HepG2 (cell line): ENCODE measurements at regions not wholly inside any gene's neighbourhood (a gene's known extent, or its start where the extent isn't known, plus 50 kb on each side); places are given as distances from the start of the nearest gene placed in this dataset.

ENCODE experiments used
- ATAC-seq: fragments of 200-7000 bp; cut with Tn5 transposase; 3 replicates; pipeline ENCODE4 v1.9.1; 2020; ENCODE audit warnings: mild to moderate bottlenecking, moderate library complexity
- BruUV-seq: library from RNA; stranded (reverse); fragments of 400-500 nt; replicated peaks from 2 replicates; lab custom pipeline; 2021; lab: Mats Ljungman, UMichigan
- CTCF ChIA-PET: fragments of 300-600 bp; formaldehyde crosslinking; extraction: SDS; loops from one replicate; lab custom pipeline; 2021; ENCODE audit warnings: low total read pairs, inconsistent platforms, low intra/inter-chr PET ratio; lab: Yijun Ruan, JAX
- POLR2A ChIA-PET: fragments of 350-600 bp; sonication (Branson Sonifier 250); formaldehyde crosslinking; loops from one replicate; lab custom pipeline; 2020; ENCODE audit warnings: antibody characterized with exemption, inconsistent platforms; lab: Yijun Ruan, JAX
- DNase-seq: peaks from one replicate; pipeline ENCODE4 v3.0.0-alpha.2; 2015; ENCODE audit warnings: low spot score
- FAIRE-seq: peaks from 3 replicates; lab custom pipeline; 2011; peaks lifted over from hg19 to GRCh38; lab: Jason Lieb, UNC
- H2AFZ ChIP-seq: one replicate; pipeline ENCODE4 v1.6.1; 2011; ENCODE audit warnings: low read length, inconsistent platforms
- H3K27ac ChIP-seq: fragments of 300-600 bp; 3 replicates; pipeline ENCODE4 v1.8.0; 2011; ENCODE audit warnings: mixed run types, mild to moderate bottlenecking, mixed read lengths, low read length, inconsistent platforms; ENCODE audit not compliant: insufficient read depth; ENCODE audit errors: extremely low read length
- H3K27me3 ChIP-seq, 2 experiments: fragments of 200-600 bp in 1 of 2; 2 replicates in 1 of 2; 3 replicates in 1 of 2; pipeline versions ENCODE4 v1.6.0 to v1.8.0; 2011; ENCODE audit warnings: low read length in 2 of 2, mild to moderate bottlenecking in 2 of 2, moderate library complexity in 2 of 2, inconsistent platforms in 1 of 2; ENCODE audit not compliant: insufficient read depth in 2 of 2, control insufficient read depth in 1 of 2
- H3K36me3 ChIP-seq, 2 experiments: fragments of 200-600 bp in 1 of 2; replicated peaks in 1 of 2; 2 replicates in 1 of 2; 3 replicates in 1 of 2; pipeline versions ENCODE4 v1.5.1 to v1.8.0; 2011; ENCODE audit warnings: low read length in 2 of 2, inconsistent platforms in 1 of 2; ENCODE audit not compliant: insufficient read depth in 2 of 2, control insufficient read depth in 1 of 2
- H3K4me1 ChIP-seq: 2 replicates; pipeline ENCODE4 v1.5.1; 2012; ENCODE audit warnings: low read length, inconsistent platforms; ENCODE audit not compliant: insufficient read depth
- H3K4me2 ChIP-seq: 2 replicates; pipeline ENCODE4 v1.6.0; 2011; ENCODE audit warnings: low read depth, low read length, inconsistent platforms
- H3K4me3 ChIP-seq, 3 experiments: fragments of 200-600 bp in 1 of 3; sonication (generic), shearing (Covaris generic) in 1 of 3; replicated peaks in 1 of 3; 2 replicates each; pipeline ENCODE4 v1.5.1; 2011 to 2016; ENCODE audit warnings: low read length in 3 of 3, inconsistent platforms in 2 of 3, low read depth in 2 of 3, mild to moderate bottlenecking in 2 of 3, control low read depth in 1 of 3, mixed read lengths in 1 of 3; ENCODE audit not compliant: insufficient read depth in 1 of 3
- H3K79me2 ChIP-seq: one replicate; pipeline ENCODE4 v1.6.1; 2011; ENCODE audit warnings: low read length, inconsistent platforms; ENCODE audit not compliant: insufficient read depth
- H3K9ac ChIP-seq: 2 replicates; pipeline ENCODE4 v1.6.0; 2011; ENCODE audit warnings: mild to moderate bottlenecking, low read depth, low read length, inconsistent platforms; ENCODE audit not compliant: insufficient read depth
- H3K9me3 ChIP-seq: 2 replicates; pipeline ENCODE4 v1.5.1; 2012; ENCODE audit warnings: mild to moderate bottlenecking, low read length
- H4K20me1 ChIP-seq: 2 replicates; pipeline ENCODE4 v1.6.0; 2011; ENCODE audit warnings: inconsistent platforms, mild to moderate bottlenecking, low read length, moderate library complexity; ENCODE audit not compliant: insufficient read depth
- KIAA2018 ChIP-seq: sonication (generic); formaldehyde crosslinking; IDR thresholded peaks from 2 replicates; pipeline ENCODE4 v1.5.0; 2020; ENCODE audit warnings: mild to moderate bottlenecking, missing genetic modification reagents, borderline replicate concordance
- MEIS2 ChIP-seq: sonication (generic); formaldehyde crosslinking; IDR thresholded peaks from 2 replicates; pipeline ENCODE4 v1.9.0; 2021; ENCODE audit warnings: mild to moderate bottlenecking, missing genetic modification reagents
- NCOA1 ChIP-seq: sonication (generic); formaldehyde crosslinking; IDR thresholded peaks from 2 replicates; pipeline ENCODE4 v1.9.0; 2021; ENCODE audit warnings: missing genetic modification reagents
- PHF5A ChIP-seq: IDR thresholded peaks from one replicate; pipeline ENCODE4 v1.6.1; 2018; ENCODE audit warnings: low read depth, missing genetic modification reagents; ENCODE audit not compliant: unreplicated experiment
- SRY ChIP-seq: sonication (generic); formaldehyde crosslinking; IDR thresholded peaks from 2 replicates; pipeline ENCODE4 v1.8.0; 2022; ENCODE audit warnings: mild to moderate bottlenecking, missing genetic modification reagents
- TBP ChIP-seq: sonication (generic); formaldehyde crosslinking; IDR thresholded peaks from 2 replicates; pipeline ENCODE4 v1.5.0; 2020; ENCODE audit warnings: missing genetic modification reagents
- ZNF256 ChIP-seq: sonication (generic); formaldehyde crosslinking; conservative IDR thresholded peaks from 2 replicates; pipeline ENCODE4 v1.4.0; 2020; ENCODE audit warnings: missing genetic modification reagents
- ZNF790 ChIP-seq: sonication (generic); formaldehyde crosslinking; IDR thresholded peaks from 2 replicates; pipeline ENCODE4 v1.8.0; 2022; ENCODE audit warnings: missing genetic modification reagents, mild to moderate bottlenecking, borderline replicate concordance
- ZSCAN25 ChIP-seq: sonication (generic); formaldehyde crosslinking; IDR thresholded peaks from 2 replicates; pipeline ENCODE4 v1.8.0; 2022; ENCODE audit warnings: mild to moderate bottlenecking, missing genetic modification reagents
- WGBS: methylation state at CpG from one replicate; pipeline ENCODE4 v1.1.6; 2017; ENCODE audit warnings: low lambda C conversion rate; 5-methylcytosine and 5-hydroxymethylcytosine counted together
- in situ Hi-C: cut with HindIII; loops from 2 replicates; pipeline ENCODE4 v1.10.0; 2017; ENCODE audit warnings: low pct_unique_long_range_greater_than_20kb; ENCODE audit not compliant: extremely low pct_ligation_motif_present
- intact Hi-C: fragments of 100-400 bp; cut with micrococcal nuclease; formaldehyde crosslinking; loops from one replicate; pipeline ENCODE4 v1.10.0; 2022; ENCODE audit not compliant: unreplicated experiment
- TF ChIP-seq, protein P1 (sequence below): sonication (generic); formaldehyde crosslinking; IDR thresholded peaks from 2 replicates; pipeline ENCODE4 v1.4.0; 2020; ENCODE audit warnings: mild to moderate bottlenecking, missing genetic modification reagents
- TF ChIP-seq, protein P2 (sequence below): sonication (generic); formaldehyde crosslinking; conservative IDR thresholded peaks from 2 replicates; pipeline ENCODE4 v1.8.0; 2022; ENCODE audit warnings: low read depth, missing genetic modification reagents

GRCh38 chr1:209307846-209308245 is 275.7 kb upstream of the CAMK1G start:
- in situ Hi-C loops, result no loop called here

More at GRCh38 chr1:209307846-209308245, 275.7 kb upstream of the CAMK1G start:
- Histone ChIP-seq H3K4me1 (no peaks in the 10 kb centered on the region), H3K9ac (no peak overlapping the region), H4K20me1 (no peaks in the 10 kb centered on the region), H3K27ac (no peak overlapping the region), H2AFZ (no peak overlapping the region), H3K79me2 (no peaks in the 10 kb centered on the region), H3K36me3 (no peaks in the 10 kb centered on the region), H3K4me3 (no peak overlapping the region), H3K27me3 (no peaks in the 10 kb centered on the region), H3K9me3 (no peaks in the 10 kb centered on the region), H3K4me2 (no peak overlapping the region)
- ChIA-PET POLR2A (no interaction called here), CTCF (no interaction called here)
- intact Hi-C loops, result no loop called here
- no TSS peak for BruUV-seq
- WGBS, result 7% methylated on average over 2 of the region's 2 CpGs
- ATAC-seq (no peak), FAIRE-seq (no peak), DNase-seq (no peak)
- TF ChIP-seq NCOA1 (CRISPR knock-in tag) (no peak), SRY (CRISPR knock-in tag) (no peak), PHF5A (no peak), ZNF256 (no peak), TBP (no peak), ZNF790 (CRISPR knock-in tag) (no peak), MEIS2 (CRISPR knock-in tag) (no peak), KIAA2018 (no peak), ZSCAN25 (CRISPR knock-in tag) (no peak)
- TF ChIP-seq, protein P1, sequence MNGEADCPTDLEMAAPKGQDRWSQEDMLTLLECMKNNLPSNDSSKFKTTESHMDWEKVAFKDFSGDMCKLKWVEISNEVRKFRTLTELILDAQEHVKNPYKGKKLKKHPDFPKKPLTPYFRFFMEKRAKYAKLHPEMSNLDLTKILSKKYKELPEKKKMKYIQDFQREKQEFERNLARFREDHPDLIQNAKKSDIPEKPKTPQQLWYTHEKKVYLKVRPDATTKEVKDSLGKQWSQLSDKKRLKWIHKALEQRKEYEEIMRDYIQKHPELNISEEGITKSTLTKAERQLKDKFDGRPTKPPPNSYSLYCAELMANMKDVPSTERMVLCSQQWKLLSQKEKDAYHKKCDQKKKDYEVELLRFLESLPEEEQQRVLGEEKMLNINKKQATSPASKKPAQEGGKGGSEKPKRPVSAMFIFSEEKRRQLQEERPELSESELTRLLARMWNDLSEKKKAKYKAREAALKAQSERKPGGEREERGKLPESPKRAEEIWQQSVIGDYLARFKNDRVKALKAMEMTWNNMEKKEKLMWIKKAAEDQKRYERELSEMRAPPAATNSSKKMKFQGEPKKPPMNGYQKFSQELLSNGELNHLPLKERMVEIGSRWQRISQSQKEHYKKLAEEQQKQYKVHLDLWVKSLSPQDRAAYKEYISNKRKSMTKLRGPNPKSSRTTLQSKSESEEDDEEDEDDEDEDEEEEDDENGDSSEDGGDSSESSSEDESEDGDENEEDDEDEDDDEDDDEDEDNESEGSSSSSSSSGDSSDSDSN (CRISPR knock-in tag), result no peak
- TF ChIP-seq, protein P2, sequence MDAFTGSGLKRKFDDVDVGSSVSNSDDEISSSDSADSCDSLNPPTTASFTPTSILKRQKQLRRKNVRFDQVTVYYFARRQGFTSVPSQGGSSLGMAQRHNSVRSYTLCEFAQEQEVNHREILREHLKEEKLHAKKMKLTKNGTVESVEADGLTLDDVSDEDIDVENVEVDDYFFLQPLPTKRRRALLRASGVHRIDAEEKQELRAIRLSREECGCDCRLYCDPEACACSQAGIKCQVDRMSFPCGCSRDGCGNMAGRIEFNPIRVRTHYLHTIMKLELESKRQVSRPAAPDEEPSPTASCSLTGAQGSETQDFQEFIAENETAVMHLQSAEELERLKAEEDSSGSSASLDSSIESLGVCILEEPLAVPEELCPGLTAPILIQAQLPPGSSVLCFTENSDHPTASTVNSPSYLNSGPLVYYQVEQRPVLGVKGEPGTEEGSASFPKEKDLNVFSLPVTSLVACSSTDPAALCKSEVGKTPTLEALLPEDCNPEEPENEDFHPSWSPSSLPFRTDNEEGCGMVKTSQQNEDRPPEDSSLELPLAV (CRISPR knock-in tag), result no peak
